ENCODE measurements at regions not wholly inside any gene's neighbourhood (a gene's known extent, or its start where the extent isn't known, plus 50 kb on each side); places are given as distances from the start of the nearest gene placed in this dataset.

DNA sequence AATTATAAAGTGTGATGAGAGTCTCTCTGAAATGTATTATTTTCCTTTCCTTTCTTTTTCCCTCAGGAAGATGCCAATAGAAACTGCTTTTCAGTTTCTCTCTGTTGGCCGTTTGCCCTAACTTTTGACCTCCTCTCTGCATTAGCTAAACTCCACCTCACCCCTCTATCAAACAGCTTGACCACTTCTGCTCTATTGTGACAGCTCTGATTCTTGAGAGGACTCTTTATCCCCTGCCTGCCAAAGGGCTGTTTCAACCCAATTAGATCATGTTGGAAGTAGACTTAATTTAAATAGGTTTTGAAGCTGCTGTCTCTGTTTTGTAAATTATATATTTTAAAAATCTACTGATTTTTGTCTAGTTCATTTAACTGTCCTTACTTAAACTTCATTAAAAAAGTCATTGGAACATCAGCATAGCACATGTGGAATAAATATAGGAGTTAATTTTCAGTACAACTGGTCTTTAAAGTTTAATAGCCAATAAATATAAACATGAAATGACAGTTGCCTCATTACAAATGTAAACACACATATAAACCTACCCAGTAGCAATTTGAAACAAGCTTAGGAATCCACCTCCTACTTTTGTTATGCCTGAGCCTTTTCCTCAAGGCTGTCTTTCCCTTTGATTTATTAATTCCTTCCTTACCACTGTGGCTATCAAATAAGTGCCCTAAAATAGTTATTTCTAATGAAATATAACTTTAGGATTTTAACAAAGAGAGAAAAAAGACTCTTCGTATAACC is 152.0 kb downstream of the CHRM3 start:
- H3K9me3 ChIP-seq (replicated peaks; ENCODE audit: insufficient read depth, low read length), result no peaks in the 10 kb centered on the region
- no peak overlapping the region for H3K4me2 ChIP-seq (ENCODE audit: low read depth, low read length)
- TF ChIP-seq EZH2 (optimal IDR thresholded peaks at IDR 0.05; ENCODE audit: low read depth, low read length) (no peak), EZH2phosphoT487 (IDR thresholded peaks at IDR 0.05; ENCODE audit: low read length) (no peak)
- TF ChIP-seq, protein P1, sequence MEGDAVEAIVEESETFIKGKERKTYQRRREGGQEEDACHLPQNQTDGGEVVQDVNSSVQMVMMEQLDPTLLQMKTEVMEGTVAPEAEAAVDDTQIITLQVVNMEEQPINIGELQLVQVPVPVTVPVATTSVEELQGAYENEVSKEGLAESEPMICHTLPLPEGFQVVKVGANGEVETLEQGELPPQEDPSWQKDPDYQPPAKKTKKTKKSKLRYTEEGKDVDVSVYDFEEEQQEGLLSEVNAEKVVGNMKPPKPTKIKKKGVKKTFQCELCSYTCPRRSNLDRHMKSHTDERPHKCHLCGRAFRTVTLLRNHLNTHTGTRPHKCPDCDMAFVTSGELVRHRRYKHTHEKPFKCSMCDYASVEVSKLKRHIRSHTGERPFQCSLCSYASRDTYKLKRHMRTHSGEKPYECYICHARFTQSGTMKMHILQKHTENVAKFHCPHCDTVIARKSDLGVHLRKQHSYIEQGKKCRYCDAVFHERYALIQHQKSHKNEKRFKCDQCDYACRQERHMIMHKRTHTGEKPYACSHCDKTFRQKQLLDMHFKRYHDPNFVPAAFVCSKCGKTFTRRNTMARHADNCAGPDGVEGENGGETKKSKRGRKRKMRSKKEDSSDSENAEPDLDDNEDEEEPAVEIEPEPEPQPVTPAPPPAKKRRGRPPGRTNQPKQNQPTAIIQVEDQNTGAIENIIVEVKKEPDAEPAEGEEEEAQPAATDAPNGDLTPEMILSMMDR (IDR thresholded peaks at IDR 0.05; ENCODE audit: low read length), result no peak
- H3K4me1 ChIP-seq (ENCODE audit: low read length), result no peaks in the 10 kb centered on the region
- no peaks in the 10 kb centered on the region for H3K27me3 ChIP-seq (replicated peaks; ENCODE audit: insufficient read depth, low read length)
- H4K20me1 ChIP-seq (ENCODE audit: insufficient read depth, low read length), result no peaks in the 10 kb centered on the region
- H3K9ac ChIP-seq (ENCODE audit: low read length), result no peak overlapping the region
- H2AFZ ChIP-seq (ENCODE audit: low read length), result no peak overlapping the region
- H3K9me2 ChIP-seq (replicated peaks; ENCODE audit: insufficient read depth, low read length), result no peaks in the 10 kb centered on the region
- H3K4me3 ChIP-seq (ENCODE audit: low read length), result no peak overlapping the region
- H3K36me3 ChIP-seq (replicated peaks; ENCODE audit: insufficient read depth, low read length), result no peaks in the 10 kb centered on the region
- H3K27ac ChIP-seq (ENCODE audit: low read length), result no peak overlapping the region
- no peaks in the 10 kb centered on the region for H3K79me2 ChIP-seq (ENCODE audit: low read length)
- no peak for DNase-seq
- H3F3A ChIP-seq (ENCODE audit: insufficient read depth, low read length), result no peaks in the 10 kb centered on the region

DNA sequence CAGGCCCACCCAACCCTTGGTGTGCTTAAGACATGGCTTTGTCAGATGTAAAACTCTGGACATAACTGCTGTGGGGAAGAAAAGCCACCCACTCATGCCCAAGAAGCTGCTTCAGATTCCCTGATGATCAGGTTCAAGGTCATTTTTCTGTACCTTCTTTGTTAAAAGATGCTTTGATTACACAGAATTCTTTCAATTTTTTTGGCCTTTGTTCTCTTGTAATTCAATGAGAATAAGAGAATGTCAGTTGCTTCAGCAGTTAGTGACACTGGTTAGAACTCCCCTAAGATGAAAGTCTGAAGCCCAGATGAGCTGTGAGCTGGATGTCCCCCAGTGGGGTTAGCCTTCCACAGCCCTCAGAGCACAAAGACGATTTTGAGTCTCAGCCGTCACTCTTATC is 152.7 kb downstream of the CHRM3 start:
- Histone ChIP-seq H3K79me2 (ENCODE audit: low read length) (no peaks in the 10 kb centered on the region), H3F3A (ENCODE audit: insufficient read depth, low read length) (no peaks in the 10 kb centered on the region), H2AFZ (ENCODE audit: low read length) (no peak overlapping the region), H3K4me1 (ENCODE audit: low read length) (no peaks in the 10 kb centered on the region), H3K36me3 (replicated peaks; ENCODE audit: insufficient read depth, low read length) (no peaks in the 10 kb centered on the region), H3K27ac (ENCODE audit: low read length) (no peak overlapping the region), H4K20me1 (ENCODE audit: insufficient read depth, low read length) (no peaks in the 10 kb centered on the region), H3K27me3 (replicated peaks; ENCODE audit: insufficient read depth, low read length) (no peaks in the 10 kb centered on the region), H3K9ac (ENCODE audit: low read length) (no peak overlapping the region), H3K9me3 (replicated peaks; ENCODE audit: insufficient read depth, low read length) (no peaks in the 10 kb centered on the region), H3K4me2 (ENCODE audit: low read depth, low read length) (no peak overlapping the region), H3K9me2 (replicated peaks; ENCODE audit: insufficient read depth, low read length) (no peaks in the 10 kb centered on the region), H3K4me3 (ENCODE audit: low read length) (no peak overlapping the region)
- DNase-seq, result no peak
- TF ChIP-seq EZH2 (optimal IDR thresholded peaks at IDR 0.05; ENCODE audit: low read depth, low read length), result no peak
- no peak for TF ChIP-seq EZH2phosphoT487 (IDR thresholded peaks at IDR 0.05; ENCODE audit: low read length)
- TF ChIP-seq, protein P1 (IDR thresholded peaks at IDR 0.05; ENCODE audit: low read length), result no peak

DNA sequence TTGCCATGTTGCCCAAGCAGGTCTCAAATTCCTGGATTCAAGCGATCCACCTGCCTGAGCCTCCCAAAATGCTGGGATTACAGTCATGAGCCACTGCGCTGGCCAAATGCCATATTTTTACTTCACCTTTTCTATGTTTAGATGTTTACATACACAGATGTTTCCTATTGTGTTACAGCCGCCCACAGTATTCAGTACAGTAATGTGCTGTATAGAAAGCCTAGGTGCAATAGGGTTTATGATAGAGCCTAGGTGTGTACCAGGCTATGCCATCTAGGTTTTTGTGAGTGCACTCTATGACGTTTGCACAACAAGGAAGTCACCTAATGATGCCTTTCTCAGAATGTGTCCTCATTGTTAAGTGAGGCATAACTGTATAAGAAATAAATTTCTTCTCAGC is 153.4 kb downstream of the CHRM3 start:
- Histone ChIP-seq H3K9me3 (replicated peaks; ENCODE audit: insufficient read depth, low read length) (no peaks in the 10 kb centered on the region), H3K9me2 (replicated peaks; ENCODE audit: insufficient read depth, low read length) (no peaks in the 10 kb centered on the region), H3K36me3 (replicated peaks; ENCODE audit: insufficient read depth, low read length) (no peaks in the 10 kb centered on the region), H3K4me3 (ENCODE audit: low read length) (no peak overlapping the region), H3K27me3 (replicated peaks; ENCODE audit: insufficient read depth, low read length) (no peaks in the 10 kb centered on the region), H3K4me2 (ENCODE audit: low read depth, low read length) (no peak overlapping the region), H4K20me1 (ENCODE audit: insufficient read depth, low read length) (no peaks in the 10 kb centered on the region), H3K27ac (ENCODE audit: low read length) (no peak overlapping the region), H3F3A (ENCODE audit: insufficient read depth, low read length) (no peaks in the 10 kb centered on the region), H3K79me2 (ENCODE audit: low read length) (no peaks in the 10 kb centered on the region), H3K9ac (ENCODE audit: low read length) (no peak overlapping the region), H3K4me1 (ENCODE audit: low read length) (no peaks in the 10 kb centered on the region), H2AFZ (ENCODE audit: low read length) (no peak overlapping the region)
- TF ChIP-seq, protein P1 (IDR thresholded peaks at IDR 0.05; ENCODE audit: low read length), result no peak
- TF ChIP-seq EZH2 (optimal IDR thresholded peaks at IDR 0.05; ENCODE audit: low read depth, low read length) (no peak), EZH2phosphoT487 (IDR thresholded peaks at IDR 0.05; ENCODE audit: low read length) (no peak)
- DNase-seq, result no peak
